Right ventricle myocardium inferior (tissue), 1 donor: ENCODE measurements at regions not wholly inside any gene's neighbourhood (a gene's known extent, or its start where the extent isn't known, plus 50 kb on each side); places are given as distances from the start of the nearest gene placed in this dataset.
"Not testable (repeated sequence)": the region's sequence is repeated elsewhere in the genome, so short reads cannot be mapped to it uniquely, and the experiment has no call there.

ENCODE experiments used
- ATAC-seq: fragments of 200-7000 bp; cut with Tn5 transposase; one replicate; pipeline ENCODE4 v1.9.1; 2020; ENCODE audit warnings: mild to moderate bottlenecking, moderate library complexity
- DNase-seq: peaks from one replicate; pipeline ENCODE4 v3.0.0; 2021; ENCODE audit errors: missing footprints
- intact Hi-C: fragments of 100-400 bp; cut with DNase I; formaldehyde crosslinking; loops from one replicate; pipeline ENCODE4 v1.11.0; 2022
- donor health status: DM: no; HTN: yes; CAD: no; lungs with severe emphysema.

DNA sequence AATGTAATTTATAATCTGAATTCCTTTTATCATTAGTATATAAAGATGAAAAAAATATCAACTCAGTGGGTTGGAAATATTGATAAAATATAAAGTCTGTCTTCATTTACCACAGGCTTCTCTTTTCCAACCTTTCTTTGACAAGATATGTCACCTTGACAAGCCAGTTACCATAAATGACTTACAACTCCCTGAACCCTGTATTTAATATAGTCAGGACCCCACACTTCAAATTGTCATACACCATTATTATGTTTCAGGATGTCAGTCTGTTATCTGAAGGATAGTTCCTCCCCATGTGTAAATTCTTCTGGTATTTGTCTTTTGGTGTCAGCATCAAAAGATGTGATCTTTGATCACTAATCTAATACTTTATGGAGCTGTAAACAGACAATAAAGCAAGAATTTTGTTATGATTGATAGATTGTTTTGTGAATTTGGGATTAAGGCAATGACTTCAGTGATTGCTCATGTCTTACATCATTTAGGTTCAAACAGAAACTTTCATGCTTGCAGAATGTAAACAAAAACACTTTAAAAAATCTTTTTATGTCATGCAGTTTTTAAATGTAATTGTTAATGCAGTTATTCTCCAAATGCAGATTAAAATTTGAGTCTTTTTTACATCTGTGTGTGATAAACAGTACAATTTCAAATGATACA is 503.5 kb upstream of the BCHE start:
- DNase-seq: no peak
- no peak for ATAC-seq
- intact Hi-C loops: no loop called here

DNA sequence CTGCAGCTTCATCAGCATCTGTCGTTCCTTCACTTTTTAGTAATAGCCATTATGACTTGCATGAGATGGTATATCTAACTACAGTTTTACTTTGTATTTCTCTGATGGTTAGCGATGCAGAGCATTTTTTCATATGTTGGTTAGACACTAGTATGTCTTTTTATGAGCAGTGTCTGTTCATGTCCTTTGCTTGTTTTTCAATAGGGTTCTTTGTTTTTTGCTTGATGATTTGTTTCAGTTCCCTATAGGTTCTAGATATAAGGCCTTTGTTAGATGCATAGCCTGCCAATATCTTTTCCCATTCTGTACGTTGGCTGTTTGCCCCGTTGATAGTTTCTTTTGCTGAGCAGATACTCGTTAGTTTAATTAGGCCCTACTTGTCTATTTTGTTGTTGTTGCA is 487.2 kb upstream of the BCHE start:
- no peak for ATAC-seq
- intact Hi-C loops: no loop called here

DNA sequence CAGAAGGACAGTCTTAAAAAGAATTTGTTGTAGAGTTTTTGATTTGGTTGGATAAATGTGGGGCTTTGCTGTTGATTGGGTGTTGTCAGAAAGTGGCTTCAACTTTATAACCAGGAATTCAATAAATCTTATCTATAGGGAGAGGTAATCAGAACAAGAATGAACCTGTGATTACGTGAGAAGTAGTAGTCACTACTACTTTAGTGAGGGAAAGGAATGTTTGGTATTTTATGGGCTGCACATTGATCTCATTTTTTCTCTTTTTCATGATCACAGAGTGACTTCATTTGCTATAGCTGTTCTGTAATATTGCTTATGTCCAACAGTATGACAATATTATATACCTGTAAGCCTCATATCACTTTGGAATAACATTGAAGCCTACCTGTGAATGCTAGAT is 485.2 kb upstream of the BCHE start:
- DNase-seq (no peak), ATAC-seq (no peak)
- intact Hi-C loops: no loop called here

More for the DNA sequence above, 487.2 kb upstream of the BCHE start:
- DNase-seq: no peak

DNA sequence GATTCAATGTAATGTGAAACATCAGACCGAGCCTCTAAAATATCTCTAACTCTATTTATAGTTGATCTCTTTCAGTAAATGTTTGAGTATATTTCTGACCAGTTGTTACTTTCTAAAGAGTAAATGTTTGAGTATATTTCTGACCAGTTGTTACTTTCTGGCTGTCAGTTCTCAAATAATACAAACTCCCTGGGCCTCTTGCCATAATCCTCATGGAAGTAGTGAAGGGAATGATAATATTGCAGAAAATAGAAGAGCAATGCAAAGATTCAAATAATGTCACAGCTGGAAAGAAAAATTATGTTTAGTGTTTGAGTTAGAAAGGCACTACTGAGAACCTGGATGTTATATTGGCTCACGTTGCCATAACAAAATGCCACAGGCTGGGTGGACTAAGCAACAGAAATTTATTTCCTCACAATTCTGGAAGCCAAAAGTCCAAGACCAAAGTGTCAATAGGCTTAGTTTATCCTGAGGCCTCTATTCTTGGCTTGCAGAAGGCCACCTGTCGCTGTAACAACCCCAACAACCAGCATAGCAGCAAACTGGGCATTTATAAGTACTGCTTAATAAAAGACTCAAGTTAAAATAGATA is 470.6 kb upstream of the BCHE start:
- intact Hi-C loops: no loop called here
- DNase-seq (no peak), ATAC-seq (no peak)

DNA sequence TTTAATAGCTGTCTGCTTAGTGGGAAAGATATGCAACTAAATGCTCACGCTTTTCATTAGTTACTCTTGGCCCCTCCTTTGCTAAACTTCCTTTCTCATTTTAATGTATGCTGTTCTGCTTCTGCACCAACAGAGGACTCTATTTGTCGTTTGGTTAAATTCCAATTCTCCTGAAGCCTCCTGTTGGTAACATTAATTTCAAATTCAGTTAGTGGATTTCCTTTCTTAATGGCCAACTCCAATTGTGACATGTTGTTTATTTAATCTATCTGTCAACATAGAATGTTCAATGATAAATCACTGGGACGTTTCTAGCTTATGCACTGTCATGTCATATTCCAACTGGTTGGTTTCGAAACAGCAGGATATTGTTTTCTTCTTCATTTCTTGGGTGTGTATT is 467.4 kb upstream of the BCHE start:
- no peak for ATAC-seq
- intact Hi-C loops: no loop called here
- no peak for DNase-seq

DNA sequence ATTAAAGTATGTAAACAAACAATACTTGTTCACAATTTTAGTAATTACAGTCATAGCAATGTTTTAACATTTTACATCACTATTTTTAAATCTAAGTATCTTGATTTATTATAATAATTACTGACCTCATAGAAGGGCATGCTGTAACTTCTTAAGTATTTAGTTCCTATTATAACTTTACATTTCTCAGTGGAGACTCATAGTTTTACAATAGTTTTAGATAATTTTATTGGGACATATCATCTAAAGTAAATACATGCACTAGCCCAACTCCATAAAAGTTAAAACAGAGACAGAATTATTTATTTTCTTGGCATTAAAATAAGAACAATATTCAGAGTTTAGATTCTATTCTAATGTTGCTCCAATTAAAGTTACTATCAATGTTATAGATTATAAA is 466.5 kb upstream of the BCHE start:
- ATAC-seq: no peak
- intact Hi-C loops: no loop called here
- DNase-seq: no peak

DNA sequence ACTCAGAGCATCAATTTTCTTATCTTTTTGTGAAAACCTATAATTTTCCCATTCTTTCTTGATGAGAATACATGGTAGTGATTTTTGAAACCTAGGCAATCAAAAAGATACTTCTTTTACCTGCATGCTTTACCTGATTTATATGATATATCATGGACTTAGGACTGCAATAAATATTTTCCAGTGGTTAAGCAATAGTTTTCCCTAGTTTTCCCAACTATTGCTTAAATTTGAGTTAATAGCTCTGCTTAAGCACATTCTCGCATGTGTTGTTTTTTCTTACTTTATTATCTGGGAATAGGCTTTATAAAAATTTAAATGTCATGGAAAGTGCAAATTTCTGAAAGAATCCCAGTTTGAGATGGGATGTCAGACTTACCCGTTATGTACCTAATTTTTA is 465.1 kb upstream of the BCHE start:
- ATAC-seq: no peak
- intact Hi-C loops: no loop called here
- no peak for DNase-seq

DNA sequence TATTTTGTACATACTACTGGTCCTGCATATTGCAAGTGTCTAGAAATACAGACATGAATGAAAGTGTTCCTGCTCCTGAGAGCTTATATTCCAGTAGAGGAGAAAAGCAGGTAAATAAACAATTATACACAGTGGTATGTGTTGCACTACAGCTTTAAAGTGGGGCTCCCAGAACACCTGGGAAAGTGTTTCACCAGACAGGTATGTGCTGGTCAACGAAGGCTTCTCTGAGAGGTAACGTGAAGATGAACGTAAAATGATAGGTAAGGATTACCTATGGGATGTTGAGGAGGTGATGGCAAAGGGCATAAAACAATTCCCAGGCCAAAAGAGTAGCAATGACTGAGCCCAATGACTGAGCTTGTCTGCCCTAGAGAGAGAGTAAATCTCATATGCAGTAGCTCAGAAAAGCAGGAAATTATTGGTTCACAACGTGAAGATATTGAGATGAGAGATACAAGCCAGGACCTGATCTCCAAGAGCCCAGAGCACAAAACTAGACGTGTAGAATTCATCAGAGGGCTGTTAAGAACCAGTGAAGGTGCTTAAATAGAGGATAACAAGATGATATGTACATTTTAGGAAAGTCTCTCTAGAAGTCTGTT is 459.1 kb upstream of the BCHE start:
- DNase-seq (no peak), ATAC-seq (no peak)
- intact Hi-C loops: no loop called here

DNA sequence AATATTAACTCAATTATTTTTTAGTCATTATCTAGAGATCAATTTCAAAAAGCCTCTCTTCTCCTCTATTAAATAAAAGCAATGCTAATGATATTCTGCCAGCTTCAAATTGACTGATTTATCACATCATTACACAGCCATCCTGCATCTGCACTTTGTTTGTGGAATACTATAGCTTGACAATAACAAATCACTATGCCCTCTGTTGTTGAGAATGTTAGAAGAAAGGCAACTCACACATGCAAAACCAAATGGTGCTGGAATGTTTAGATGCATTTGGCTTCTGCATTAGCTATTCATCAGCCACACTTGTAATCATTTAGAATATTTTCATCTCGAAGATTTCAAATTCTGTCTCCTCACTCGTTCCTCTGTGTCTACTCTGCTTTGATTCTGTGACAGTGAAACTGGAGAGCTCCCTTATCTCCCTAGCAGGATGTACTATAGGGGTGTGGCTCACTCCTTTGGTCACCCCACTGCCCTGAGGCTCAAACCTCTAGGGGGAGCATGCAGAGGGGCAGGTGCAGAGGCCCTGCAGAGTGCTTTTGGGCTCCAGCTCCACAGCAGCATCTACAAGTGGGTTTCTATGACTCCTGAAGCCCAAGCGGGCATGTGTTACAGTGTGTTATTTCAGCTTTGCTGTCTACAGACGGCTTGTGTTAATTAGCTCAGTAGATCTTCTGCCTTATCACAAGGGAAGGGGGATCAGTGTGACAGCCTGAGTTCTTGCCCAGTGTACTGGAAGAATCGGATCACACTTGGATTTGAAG is 454.1 kb upstream of the BCHE start:
- no peak for ATAC-seq
- intact Hi-C loops: no loop called here

DNA sequence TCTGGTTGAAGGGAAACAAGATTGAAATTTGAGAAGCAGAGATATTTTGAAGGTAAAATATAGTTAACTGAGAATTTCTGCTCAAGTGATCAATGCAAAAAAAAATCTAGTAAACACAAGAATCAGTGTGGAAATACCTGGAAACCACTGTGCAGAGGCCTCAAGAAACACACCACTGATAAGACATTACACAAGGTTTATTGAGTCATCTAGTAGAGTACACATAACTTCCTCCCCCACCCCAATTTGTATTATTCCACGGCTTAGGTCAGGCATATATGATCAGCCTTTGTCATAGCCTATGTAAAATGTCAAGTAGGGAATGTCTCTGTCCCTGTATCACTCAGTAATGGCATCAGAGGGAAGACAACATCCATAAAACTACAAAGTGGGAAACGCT is 447.8 kb upstream of the BCHE start:
- intact Hi-C loops: no loop called here
- ATAC-seq: no peak

More for the DNA sequence above, 454.1 kb upstream of the BCHE start:
- no peak for DNase-seq

DNA sequence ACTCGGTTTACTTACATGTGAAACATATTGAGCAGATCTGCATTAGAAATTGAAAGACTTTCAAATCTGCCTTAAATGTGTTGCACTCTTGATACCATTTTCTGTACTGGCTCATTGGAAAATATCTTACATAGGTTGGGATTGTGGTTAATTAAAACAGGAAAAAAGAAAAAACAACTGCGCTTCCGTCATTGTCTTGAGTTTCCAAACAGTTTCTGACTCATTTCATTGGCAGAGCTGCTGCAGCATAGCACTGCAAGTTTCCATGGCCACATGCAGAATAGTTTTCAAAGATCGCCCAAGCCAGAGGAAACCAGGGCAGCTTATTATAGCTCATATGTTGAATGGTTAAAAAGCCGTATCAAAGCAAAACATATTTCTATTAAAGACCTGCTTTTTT is 446.6 kb upstream of the BCHE start:
- intact Hi-C loops: no loop called here
- ATAC-seq (no peak), DNase-seq (no peak)

More for the DNA sequence above, 447.8 kb upstream of the BCHE start:
- DNase-seq: no peak

DNA sequence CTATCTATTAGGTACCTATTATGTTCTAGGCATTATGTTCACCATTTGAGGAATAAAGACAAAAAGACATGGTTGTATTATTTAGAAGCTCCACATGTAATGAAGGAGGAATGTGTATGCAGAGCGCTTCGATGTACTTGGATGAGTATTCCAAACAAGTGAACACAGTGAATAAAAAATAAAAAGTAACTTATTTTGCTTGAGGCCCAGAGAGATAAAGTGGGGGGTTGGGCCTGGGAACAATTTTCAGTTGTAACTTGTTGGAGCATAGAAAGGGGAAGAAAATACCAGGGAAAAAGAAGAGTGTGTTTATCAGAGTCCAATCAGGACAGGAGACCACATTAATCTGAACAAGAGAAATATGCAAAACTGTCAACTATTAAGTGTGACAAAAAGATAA is 445.7 kb upstream of the BCHE start:
- no peak for DNase-seq
- intact Hi-C loops: no loop called here
- ATAC-seq: no peak

DNA sequence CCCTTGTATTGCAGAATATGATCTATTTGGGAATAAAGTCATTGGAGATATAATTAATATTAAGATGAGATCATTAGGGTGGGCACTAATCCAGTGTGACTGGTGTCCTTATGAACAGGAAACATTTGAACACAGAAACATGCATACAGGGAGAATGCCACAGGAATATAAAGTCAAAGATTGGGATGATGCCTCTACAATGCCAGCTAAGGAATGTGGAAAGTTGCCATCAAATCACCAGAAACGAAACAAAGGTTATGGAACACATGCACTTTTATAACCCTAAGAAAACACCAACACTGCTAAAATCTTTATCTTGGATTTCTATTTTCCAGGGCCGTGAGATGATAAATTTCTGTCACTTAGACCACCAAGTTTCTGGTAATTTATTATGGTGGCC is 442.4 kb upstream of the BCHE start:
- no peak for ATAC-seq
- DNase-seq: no peak
- intact Hi-C loops: no loop called here

DNA sequence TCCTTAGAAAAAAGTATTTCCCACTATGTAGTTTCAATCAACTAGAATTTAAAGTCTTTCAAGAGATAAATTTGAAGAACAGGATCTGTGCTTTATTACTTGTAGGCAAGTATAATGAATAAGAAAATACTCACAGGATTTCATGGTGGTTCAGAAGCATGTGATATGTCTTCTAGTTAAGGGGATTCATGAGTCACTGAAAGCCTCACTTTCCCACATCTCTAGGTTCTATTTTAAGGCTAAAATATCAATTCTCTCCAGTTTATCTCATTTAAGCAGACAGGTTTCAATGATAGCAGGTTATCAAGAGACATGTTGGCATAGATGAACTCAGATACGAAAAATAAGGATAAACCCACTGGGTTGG is 437.8 kb upstream of the BCHE start:
- ATAC-seq (no peak), DNase-seq (no peak)
- intact Hi-C loops: no loop called here

DNA sequence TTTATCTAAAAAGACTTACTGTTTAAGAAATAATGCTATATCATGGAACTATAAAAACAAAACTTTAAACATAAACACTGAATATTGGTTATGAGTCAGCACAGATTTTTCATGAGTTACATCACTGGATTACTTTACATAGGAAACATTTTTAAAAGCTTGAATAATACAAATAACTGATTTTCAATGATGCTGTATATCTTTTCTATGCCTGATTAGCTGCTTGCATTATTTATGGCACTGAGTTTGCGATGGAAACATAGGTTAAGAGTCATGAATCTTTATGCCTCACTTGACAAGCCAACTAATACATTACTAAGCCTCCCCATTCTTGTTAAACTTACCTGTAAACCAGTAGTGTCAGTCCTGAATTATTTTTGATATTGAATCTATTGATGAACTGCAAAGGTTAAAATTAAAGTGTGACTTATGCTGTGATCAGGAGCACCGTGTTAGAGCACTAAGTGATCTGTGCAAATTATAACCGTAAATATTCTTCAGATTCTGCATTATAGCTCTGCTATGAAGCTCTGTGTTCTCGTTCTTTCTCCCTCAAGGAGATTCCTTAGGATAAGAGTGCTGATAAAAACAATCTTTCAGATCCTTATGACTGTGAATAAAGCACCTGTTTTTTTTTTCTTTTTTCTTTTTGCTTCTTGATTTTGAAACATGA is 437.3 kb upstream of the BCHE start:
- ATAC-seq (no peak), DNase-seq (no peak)
- intact Hi-C loops: no loop called here

DNA sequence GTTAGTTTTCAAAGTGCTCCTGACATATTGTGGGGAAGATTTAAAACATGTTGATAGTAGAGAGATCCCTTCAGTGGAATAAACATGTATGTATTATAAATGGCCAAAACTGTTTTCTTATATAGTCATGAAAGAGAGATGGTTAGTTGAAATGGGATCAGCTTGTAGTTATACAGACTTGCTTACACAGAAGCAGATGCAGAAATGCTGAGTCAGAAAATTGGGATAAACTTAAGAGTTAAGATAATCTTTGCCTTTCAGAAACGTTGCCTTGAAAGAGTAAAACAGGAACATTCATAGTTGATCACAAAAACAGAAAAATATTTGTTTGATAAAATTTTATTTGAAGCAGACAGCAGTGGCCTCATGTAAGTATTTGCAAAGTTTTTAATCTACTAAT is 433.2 kb upstream of the BCHE start:
- DNase-seq (no peak), ATAC-seq (no peak)
- intact Hi-C loops: no loop called here

DNA sequence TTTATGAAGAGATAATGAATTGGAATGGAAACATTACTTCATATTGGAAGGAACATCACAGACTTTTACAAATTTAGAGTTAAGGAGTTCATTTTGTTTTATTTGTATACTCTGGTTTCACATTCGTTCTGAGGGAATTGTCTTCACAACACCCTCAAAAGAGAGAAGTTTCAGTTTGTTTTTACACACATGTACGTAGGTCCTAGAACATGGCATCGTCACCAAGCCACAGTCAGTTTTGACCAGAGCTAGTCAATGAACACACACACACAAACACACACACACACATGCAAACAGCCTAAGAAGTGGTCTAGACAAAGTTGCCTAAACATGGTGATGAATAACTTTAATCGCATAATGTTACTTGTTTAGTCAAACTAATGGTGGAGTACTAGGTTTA is 427.9 kb upstream of the BCHE start:
- intact Hi-C loops: no loop called here
- DNase-seq (no peak), ATAC-seq (no peak)

DNA sequence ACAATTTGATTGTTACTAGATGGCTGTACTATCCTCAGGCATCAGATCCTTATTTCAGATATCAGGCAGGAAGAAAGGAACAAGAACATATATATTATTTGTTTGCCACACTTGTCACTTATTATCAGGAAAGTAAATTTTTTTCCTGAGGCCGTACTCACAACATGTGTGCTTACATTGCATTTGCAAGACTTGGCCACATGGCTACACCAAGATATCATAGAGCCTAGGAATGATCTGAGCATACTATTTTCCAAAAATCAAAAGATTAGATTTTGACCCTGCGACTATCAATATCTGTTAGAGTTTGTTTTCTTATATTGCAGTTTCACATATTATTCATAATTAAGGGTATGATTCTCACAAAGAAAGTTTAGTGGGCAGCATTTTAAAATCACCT is 426.2 kb upstream of the BCHE start:
- ATAC-seq (no peak), DNase-seq (no peak)
- intact Hi-C loops: no loop called here

DNA sequence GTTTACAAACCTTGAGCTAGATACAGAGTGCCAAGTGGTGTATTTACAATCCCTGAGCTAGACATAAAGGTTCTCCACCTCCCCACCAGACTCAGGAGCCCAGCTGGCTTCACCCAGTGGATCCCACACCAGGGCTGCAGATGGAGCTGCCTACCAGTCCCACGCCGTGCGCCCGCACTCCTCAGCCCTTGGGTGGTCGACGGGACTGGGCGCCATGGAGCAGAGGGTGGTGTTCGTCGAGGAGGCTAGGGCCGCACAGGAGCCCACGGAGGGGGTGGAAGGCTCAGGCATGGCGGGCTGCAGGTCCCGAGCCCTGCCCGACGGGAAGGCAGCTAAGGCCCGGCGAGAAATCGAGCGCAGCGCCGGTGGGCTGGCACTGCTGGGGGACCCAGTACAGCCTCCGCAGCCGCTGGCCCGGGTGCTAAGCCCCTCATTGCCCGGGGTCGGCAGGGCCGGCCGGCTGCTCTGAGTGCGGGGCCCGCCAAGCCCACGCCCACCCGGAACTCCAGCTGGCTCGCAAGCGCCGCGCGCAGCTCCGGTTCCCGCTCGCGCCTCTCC is 421.1 kb upstream of the BCHE start:
- ATAC-seq, intact Hi-C loops, DNase-seq: not testable (repeated sequence)
